ENCODE measurements at regions not wholly inside any gene's neighbourhood (a gene's known extent, or its start where the extent isn't known, plus 50 kb on each side); places are given as distances from the start of the nearest gene placed in this dataset.
"Not testable (repeated sequence)": the region's sequence is repeated elsewhere in the genome, so short reads cannot be mapped to it uniquely, and the experiment has no call there.

- no peak overlapping the region for H3K4me3 Mint-ChIP-seq (ENCODE audit: unreplicated experiment)
- H3K4me1 Mint-ChIP-seq (ENCODE audit: low read depth), result no peaks in the 10 kb centered on the region
- H3K36me3 Mint-ChIP-seq (ENCODE audit: low read depth), result no peaks in the 10 kb centered on the region
- TF ChIP-seq CTCF (IDR thresholded peaks at IDR 0.05), result no peak
- H3K9me3 Mint-ChIP-seq (ENCODE audit: low read depth), result peaks cover 2% of the 10 kb centered on the region
- H3K27me3 Mint-ChIP-seq (ENCODE audit: low read depth), result peaks cover 7% of the 10 kb centered on the region
- no peak overlapping the region for H3K27ac Mint-ChIP-seq (ENCODE audit: unreplicated experiment)
- no peak for DNase-seq (ENCODE audit: low spot score)
These were observed 85.6 kb upstream of the KDM7A start for GRCh38 chr7:140262242-140262903.

- Mint-ChIP-seq H3K36me3 (ENCODE audit: low read depth) (no peaks in the 10 kb centered on the region), H3K27me3 (ENCODE audit: low read depth) (peaks cover 7% of the 10 kb centered on the region), H3K27ac (ENCODE audit: unreplicated experiment) (no peak overlapping the region), H3K4me3 (ENCODE audit: unreplicated experiment) (no peak overlapping the region), H3K9me3 (ENCODE audit: low read depth) (peaks cover 7% of the 10 kb centered on the region), H3K4me1 (ENCODE audit: low read depth) (no peaks in the 10 kb centered on the region)
- no peak for TF ChIP-seq CTCF (IDR thresholded peaks at IDR 0.05)
- DNase-seq (ENCODE audit: low spot score), result no peak
These were observed 84.7 kb upstream of the KDM7A start for GRCh38 chr7:140261522-140261921.

GRCh38 chr7:140261105-140261486 lies 84.3 kb upstream of the KDM7A start:
- peaks cover 7% of the 10 kb centered on the region for H3K27me3 Mint-ChIP-seq (ENCODE audit: low read depth)
- H3K9me3 Mint-ChIP-seq (ENCODE audit: low read depth), result peaks cover 7% of the 10 kb centered on the region
- H3K27ac Mint-ChIP-seq (ENCODE audit: unreplicated experiment), result no peak overlapping the region
- no peak overlapping the region for H3K4me3 Mint-ChIP-seq (ENCODE audit: unreplicated experiment)
- no peak for TF ChIP-seq CTCF (IDR thresholded peaks at IDR 0.05)
- no peaks in the 10 kb centered on the region for H3K4me1 Mint-ChIP-seq (ENCODE audit: low read depth)
- no peaks in the 10 kb centered on the region for H3K36me3 Mint-ChIP-seq (ENCODE audit: low read depth)
- DNase-seq (ENCODE audit: low spot score), result no peak

- no peak for TF ChIP-seq CTCF (IDR thresholded peaks at IDR 0.05)
- H3K4me1 Mint-ChIP-seq (ENCODE audit: low read depth), result no peaks in the 10 kb centered on the region
- no peaks in the 10 kb centered on the region for H3K36me3 Mint-ChIP-seq (ENCODE audit: low read depth)
- H3K4me3 Mint-ChIP-seq (ENCODE audit: unreplicated experiment), result no peak overlapping the region
- DNase-seq (ENCODE audit: low spot score), result no peak
- H3K9me3 Mint-ChIP-seq (ENCODE audit: low read depth), result peaks cover 7% of the 10 kb centered on the region
- peaks cover 7% of the 10 kb centered on the region for H3K27me3 Mint-ChIP-seq (ENCODE audit: low read depth)
- H3K27ac Mint-ChIP-seq (ENCODE audit: unreplicated experiment), result no peak overlapping the region
These were observed 83.7 kb upstream of the KDM7A start for GRCh38 chr7:140260352-140261104.

GRCh38 chr7:140257278-140257677 lies 80.5 kb upstream of the KDM7A start:
- H3K4me1 Mint-ChIP-seq (ENCODE audit: low read depth), result peaks cover 10% of the 10 kb centered on the region
- not testable (repeated sequence) for DNase-seq (ENCODE audit: low spot score); H3K36me3 Mint-ChIP-seq (ENCODE audit: low read depth); H3K9me3 Mint-ChIP-seq (ENCODE audit: low read depth); H3K27me3 Mint-ChIP-seq (ENCODE audit: low read depth); H3K27ac Mint-ChIP-seq (ENCODE audit: unreplicated experiment); H3K4me3 Mint-ChIP-seq (ENCODE audit: unreplicated experiment)

GRCh38 chr7:140254976-140255375 lies 78.2 kb upstream of the KDM7A start:
- H3K27ac Mint-ChIP-seq (ENCODE audit: unreplicated experiment); DNase-seq (ENCODE audit: low spot score); H3K9me3 Mint-ChIP-seq (ENCODE audit: low read depth); H3K27me3 Mint-ChIP-seq (ENCODE audit: low read depth); H3K4me3 Mint-ChIP-seq (ENCODE audit: unreplicated experiment); H3K36me3 Mint-ChIP-seq (ENCODE audit: low read depth): not testable (repeated sequence)
- peaks cover 10% of the 10 kb centered on the region for H3K4me1 Mint-ChIP-seq (ENCODE audit: low read depth)
